Caki2 (cell line): ENCODE measurements at regions not wholly inside any gene's neighbourhood (a gene's known extent, or its start where the extent isn't known, plus 50 kb on each side); places are given as distances from the start of the nearest gene placed in this dataset.

Experiments used
- DNase-seq: peaks from one replicate; pipeline ENCODE4 v3.0.0-alpha.2; 2015; ENCODE audit warnings: low read depth
- in situ Hi-C: cut with HindIII; loops from 2 replicates; pipeline ENCODE4 v1.10.0; 2016; ENCODE audit warnings: low sequenced_read_pairs, low pct_unique_long_range_greater_than_20kb, mixed read lengths

GRCh38 chr3:127411083-127411727 lies 123.4 kb upstream of the PRR20G start:
- no peak for DNase-seq
- in situ Hi-C loops: no loop called here

GRCh38 chr3:127410678-127411077 lies 122.8 kb upstream of the PRR20G start:
- in situ Hi-C loops: no loop called here
- DNase-seq: no peak

GRCh38 chr3:127410137-127410488 lies 122.3 kb upstream of the PRR20G start:
- in situ Hi-C loops: no loop called here
- no peak for DNase-seq

GRCh38 chr3:127409421-127410136 lies 121.7 kb upstream of the PRR20G start:
- in situ Hi-C loops: no loop called here
- DNase-seq: no peak

- DNase-seq: no peak
- in situ Hi-C loops: no loop called here
Observed at GRCh38 chr3:127408684-127409420, 121.0 kb upstream of the PRR20G start.

GRCh38 chr3:127408022-127408683 lies 120.3 kb upstream of the PRR20G start:
- in situ Hi-C loops: no loop called here

GRCh38 chr3:127407026-127407939 lies 119.4 kb upstream of the PRR20G start:
- in situ Hi-C loops: no loop called here
- DNase-seq: no peak

More at GRCh38 chr3:127408022-127408683, 120.3 kb upstream of the PRR20G start:
- no peak for DNase-seq

GRCh38 chr3:127406309-127407025 lies 118.6 kb upstream of the PRR20G start:
- in situ Hi-C loops: no loop called here
- peak; percentile 3 for DNase-seq

GRCh38 chr3:127405791-127406190 lies 117.9 kb upstream of the PRR20G start:
- in situ Hi-C loops: no loop called here
- no peak for DNase-seq

GRCh38 chr3:127405010-127405598 lies 117.3 kb upstream of the PRR20G start:
- in situ Hi-C loops: no loop called here
- DNase-seq: no peak

GRCh38 chr3:127404221-127405009 lies 116.6 kb upstream of the PRR20G start:
- no peak for DNase-seq
- in situ Hi-C loops: no loop called here

- DNase-seq: no peak
- in situ Hi-C loops: no loop called here
Observed at GRCh38 chr3:127403795-127404194, 115.9 kb upstream of the PRR20G start.

GRCh38 chr3:127399154-127399553 lies 111.3 kb upstream of the PRR20G start:
- DNase-seq: no peak
- in situ Hi-C loops: no loop called here

- in situ Hi-C loops: no loop called here
- DNase-seq: no peak
Observed at GRCh38 chr3:127396473-127396872, 108.6 kb upstream of the PRR20G start.

GRCh38 chr3:127395663-127396355 lies 108.0 kb upstream of the PRR20G start:
- DNase-seq: no peak
- in situ Hi-C loops: no loop called here
